Limb (tissue), 2 donors: ENCODE measurements at regions not wholly inside any gene's neighbourhood (a gene's known extent, or its start where the extent isn't known, plus 50 kb on each side); places are given as distances from the start of the nearest gene placed in this dataset.

Experiments
- DNase-seq, 2 donors: peaks; one replicate each; pipeline ENCODE4 v3.0.0-alpha.2; 2016; ENCODE audit errors: extremely low spot score in 2 of 2

GRCh38 chr1:36687312-36687711 is 204.6 kb upstream of the CSF3R start:
- DNase-seq: peak in 1 of 2 donors; percentile 6

- no peak for DNase-seq
These were observed 193.3 kb upstream of the CSF3R start for GRCh38 chr1:36675931-36676562.

- DNase-seq: no peak
These were observed 192.4 kb upstream of the CSF3R start for GRCh38 chr1:36675106-36675505.

- DNase-seq: no peak
These were observed 190.5 kb upstream of the CSF3R start for GRCh38 chr1:36673202-36673601.

- no peak for DNase-seq
These were observed 186.5 kb upstream of the CSF3R start for GRCh38 chr1:36669262-36669661.

- DNase-seq: no peak
These were observed 185.1 kb upstream of the CSF3R start for GRCh38 chr1:36667836-36668235.

GRCh38 chr1:36667256-36667655 is 184.5 kb upstream of the CSF3R start:
- no peak for DNase-seq

- no peak for DNase-seq
These were observed 182.9 kb upstream of the CSF3R start for GRCh38 chr1:36665478-36666080.

- DNase-seq: no peak
These were observed 182.0 kb upstream of the CSF3R start for GRCh38 chr1:36664571-36665287.

- no peak for DNase-seq
These were observed 181.2 kb upstream of the CSF3R start for GRCh38 chr1:36663772-36664430.

- no peak for DNase-seq
These were observed 176.1 kb upstream of the CSF3R start for GRCh38 chr1:36658838-36659237.

- DNase-seq: no peak
These were observed 175.1 kb upstream of the CSF3R start for GRCh38 chr1:36657826-36658225.

- no peak for DNase-seq
These were observed 174.1 kb upstream of the CSF3R start for GRCh38 chr1:36656838-36657237.

GRCh38 chr1:36656271-36656670 is 173.6 kb upstream of the CSF3R start:
- no peak for DNase-seq

GRCh38 chr1:36654586-36654985 is 171.9 kb upstream of the CSF3R start:
- DNase-seq: no peak

- peak in 1 of 2 donors; percentile 39 for DNase-seq
These were observed 171.1 kb upstream of the CSF3R start for GRCh38 chr1:36653850-36654249.

GRCh38 chr1:36652586-36652985 is 169.9 kb upstream of the CSF3R start:
- no peak for DNase-seq

- DNase-seq: no peak
These were observed 169.3 kb upstream of the CSF3R start for GRCh38 chr1:36652011-36652410.

GRCh38 chr1:36651176-36651910 is 168.6 kb upstream of the CSF3R start:
- DNase-seq: no peak

- DNase-seq: peak; percentile 8 to 77
These were observed 167.7 kb upstream of the CSF3R start for GRCh38 chr1:36650200-36651065.

- no peak for DNase-seq
These were observed 163.2 kb upstream of the CSF3R start for GRCh38 chr1:36645867-36646266.
